SU-DHL-6 (cell line): ENCODE measurements at regions not wholly inside any gene's neighbourhood (a gene's known extent, or its start where the extent isn't known, plus 50 kb on each side); places are given as distances from the start of the nearest gene placed in this dataset.

Source experiments
- H2AFZ ChIP-seq: fragments of 200-600 bp; sonication (generic); 2 replicates; pipeline ENCODE4 v1.6.1; 2014; ENCODE audit warnings: low read depth, mild to moderate bottlenecking, moderate library complexity, mixed read lengths, antibody characterized with exemption, low read length; ENCODE audit not compliant: severe bottlenecking
- H3F3A ChIP-seq: fragments of 200-600 bp; shearing (Covaris generic); 2 replicates; pipeline ENCODE4 v1.6.0; 2016; ENCODE audit warnings: antibody characterized with exemption, mild to moderate bottlenecking; ENCODE audit not compliant: insufficient read depth
- H3K27ac ChIP-seq: fragments of 200-600 bp; sonication (generic); 2 replicates; pipeline ENCODE4 v1.5.1; 2016; ENCODE audit warnings: low read depth, mild to moderate bottlenecking, low read length, moderate library complexity, mixed read lengths
- H3K27me3 ChIP-seq: fragments of 200-600 bp; sonication (generic), shearing (Covaris generic); 2 replicates; pipeline ENCODE4 v1.6.0; 2014; ENCODE audit warnings: mild to moderate bottlenecking, low read length
- H3K36me3 ChIP-seq: fragments of 200-600 bp; sonication (generic); 2 replicates; pipeline ENCODE4 v1.6.1; 2014; ENCODE audit warnings: mild to moderate bottlenecking, low read length, mixed read lengths
- H3K4me2 ChIP-seq: fragments of 300-600, 200-600 bp; shearing (Covaris generic), sonication (generic); 2 replicates; pipeline ENCODE4 v1.6.0; 2014; ENCODE audit warnings: low read length, low read depth, mild to moderate bottlenecking; ENCODE audit not compliant: poor library complexity, severe bottlenecking
- H3K4me3 ChIP-seq: fragments of 200-600 bp; sonication (generic); 2 replicates; pipeline ENCODE4 v1.5.1; 2014; ENCODE audit warnings: antibody characterized with exemption, low read length, mild to moderate bottlenecking, mixed read lengths; ENCODE audit not compliant: insufficient read depth, poor library complexity, severe bottlenecking
- H3K79me2 ChIP-seq: fragments of 200-600 bp; sonication (generic); 2 replicates; pipeline ENCODE4 v1.6.1; 2014; ENCODE audit warnings: mild to moderate bottlenecking, low read length, moderate library complexity; ENCODE audit not compliant: insufficient read depth
- H3K9ac ChIP-seq: fragments of 200-600 bp; sonication (generic); 2 replicates; pipeline ENCODE4 v1.7.0; 2014; ENCODE audit warnings: mild to moderate bottlenecking, low read length
- H3K9me2 ChIP-seq: fragments of 200-600 bp; sonication (generic); replicated peaks from 2 replicates; pipeline ENCODE4 v1.6.1; 2014; ENCODE audit warnings: low read length; ENCODE audit not compliant: insufficient read depth
- H3K9me3 ChIP-seq: fragments of 200-600 bp; sonication (generic); 2 replicates; pipeline ENCODE4 v1.6.1; 2014; ENCODE audit warnings: low read length, mixed read lengths; ENCODE audit not compliant: insufficient read depth
- H4K20me1 ChIP-seq: fragments of 200-600 bp; sonication (generic); 2 replicates; pipeline ENCODE4 v1.6.1; 2014; ENCODE audit warnings: low read depth, mild to moderate bottlenecking, antibody characterized with exemption, low read length, moderate library complexity, mixed read lengths
- EZH2phosphoT487 ChIP-seq: fragments of 200-600 bp; sonication (generic), shearing (Covaris generic); conservative IDR thresholded peaks from 2 replicates; pipeline ENCODE4 v1.6.1; 2018; ENCODE audit warnings: mild to moderate bottlenecking, antibody characterized with exemption, low read length, moderate library complexity, mixed read lengths
- TF ChIP-seq, protein P1 (sequence below): fragments of 200-600 bp; sonication (generic); IDR thresholded peaks from one replicate; pipeline ENCODE4 v1.5.1; 2017; ENCODE audit warnings: antibody characterized with exemption, mild to moderate bottlenecking, low read length, moderate library complexity; ENCODE audit not compliant: insufficient read depth, poor library complexity, severe bottlenecking

DNA sequence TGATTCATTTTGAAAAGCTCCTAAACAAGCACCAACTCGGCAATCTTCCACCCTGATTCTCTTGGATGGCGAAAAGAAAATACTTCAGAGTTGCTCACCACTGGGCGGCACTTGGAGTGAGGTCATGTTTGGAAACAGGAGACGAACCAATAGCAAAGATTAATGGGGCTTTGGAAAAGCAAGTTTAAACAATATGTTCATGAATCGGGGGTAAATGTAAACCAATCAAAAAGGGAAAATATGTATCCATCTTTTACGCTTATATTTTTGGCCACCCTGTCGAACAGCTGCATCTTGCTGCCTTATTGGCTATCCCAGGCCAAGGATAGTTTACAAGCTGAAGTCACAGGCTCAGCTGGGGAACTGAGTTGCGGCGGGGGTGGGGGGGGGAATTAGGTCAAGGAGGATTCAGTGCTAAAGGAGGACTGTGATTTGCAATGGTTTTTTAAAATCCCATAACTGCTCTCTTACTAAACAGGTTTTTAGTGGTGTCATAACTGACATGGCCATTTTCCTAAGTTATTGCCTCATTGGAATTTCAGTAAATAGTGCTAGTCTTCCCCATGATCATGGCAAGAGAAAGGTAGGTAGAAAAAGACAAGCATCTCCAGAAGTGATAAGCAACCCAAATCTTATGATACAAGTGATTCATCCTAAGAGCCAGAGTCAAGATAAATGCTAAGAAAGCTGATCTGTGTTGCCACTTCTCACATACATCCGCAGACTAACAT is 210.6 kb downstream of the PHLDA1 start:
- no peaks in the 10 kb centered on the region for H3K79me2 ChIP-seq
- no peaks in the 10 kb centered on the region for H3K9me2 ChIP-seq
- no peaks in the 10 kb centered on the region for H3K9me3 ChIP-seq
- no peaks in the 10 kb centered on the region for H4K20me1 ChIP-seq
- H3F3A ChIP-seq: no peaks in the 10 kb centered on the region
- H3K36me3 ChIP-seq: no peaks in the 10 kb centered on the region
- TF ChIP-seq, protein P1, sequence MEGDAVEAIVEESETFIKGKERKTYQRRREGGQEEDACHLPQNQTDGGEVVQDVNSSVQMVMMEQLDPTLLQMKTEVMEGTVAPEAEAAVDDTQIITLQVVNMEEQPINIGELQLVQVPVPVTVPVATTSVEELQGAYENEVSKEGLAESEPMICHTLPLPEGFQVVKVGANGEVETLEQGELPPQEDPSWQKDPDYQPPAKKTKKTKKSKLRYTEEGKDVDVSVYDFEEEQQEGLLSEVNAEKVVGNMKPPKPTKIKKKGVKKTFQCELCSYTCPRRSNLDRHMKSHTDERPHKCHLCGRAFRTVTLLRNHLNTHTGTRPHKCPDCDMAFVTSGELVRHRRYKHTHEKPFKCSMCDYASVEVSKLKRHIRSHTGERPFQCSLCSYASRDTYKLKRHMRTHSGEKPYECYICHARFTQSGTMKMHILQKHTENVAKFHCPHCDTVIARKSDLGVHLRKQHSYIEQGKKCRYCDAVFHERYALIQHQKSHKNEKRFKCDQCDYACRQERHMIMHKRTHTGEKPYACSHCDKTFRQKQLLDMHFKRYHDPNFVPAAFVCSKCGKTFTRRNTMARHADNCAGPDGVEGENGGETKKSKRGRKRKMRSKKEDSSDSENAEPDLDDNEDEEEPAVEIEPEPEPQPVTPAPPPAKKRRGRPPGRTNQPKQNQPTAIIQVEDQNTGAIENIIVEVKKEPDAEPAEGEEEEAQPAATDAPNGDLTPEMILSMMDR: no peak
- TF ChIP-seq EZH2phosphoT487: no peak
- no peak overlapping the region for H2AFZ ChIP-seq
- H3K4me3 ChIP-seq: no peak overlapping the region
- no peak overlapping the region for H3K27ac ChIP-seq
- H3K9ac ChIP-seq: no peak overlapping the region
- H3K4me2 ChIP-seq: no peak overlapping the region
- H3K27me3 ChIP-seq: no peaks in the 10 kb centered on the region

DNA sequence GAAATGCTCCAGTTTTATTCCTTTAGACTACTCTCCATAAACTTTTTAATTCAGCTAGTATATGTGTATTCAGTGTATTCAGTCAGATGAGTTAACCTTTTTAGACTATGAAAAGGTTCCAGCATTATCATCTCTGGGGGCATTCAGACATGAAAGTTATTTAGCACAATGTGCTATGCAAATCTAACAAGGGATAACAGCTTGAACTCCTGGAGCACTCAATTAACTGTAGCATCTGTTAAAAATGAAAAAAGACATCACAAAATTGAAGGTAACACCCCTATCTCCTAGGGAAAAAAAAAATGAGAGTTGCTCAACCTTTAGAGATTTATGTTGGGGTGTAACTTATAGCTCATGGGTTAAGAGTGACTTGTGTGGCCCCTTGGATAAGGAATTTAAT is 211.5 kb downstream of the PHLDA1 start:
- no peak overlapping the region for H3K4me2 ChIP-seq
- TF ChIP-seq EZH2phosphoT487: no peak
- TF ChIP-seq, protein P1: no peak
- H3K9me3 ChIP-seq: no peaks in the 10 kb centered on the region
- no peaks in the 10 kb centered on the region for H3K27me3 ChIP-seq
- no peak overlapping the region for H3K27ac ChIP-seq
- H3K79me2 ChIP-seq: no peaks in the 10 kb centered on the region
- no peaks in the 10 kb centered on the region for H3K9me2 ChIP-seq
- H3K36me3 ChIP-seq: no peaks in the 10 kb centered on the region
- no peak overlapping the region for H2AFZ ChIP-seq
- H3K4me3 ChIP-seq: no peak overlapping the region
- H3F3A ChIP-seq: no peaks in the 10 kb centered on the region
- H4K20me1 ChIP-seq: no peaks in the 10 kb centered on the region
- H3K9ac ChIP-seq: no peak overlapping the region

DNA sequence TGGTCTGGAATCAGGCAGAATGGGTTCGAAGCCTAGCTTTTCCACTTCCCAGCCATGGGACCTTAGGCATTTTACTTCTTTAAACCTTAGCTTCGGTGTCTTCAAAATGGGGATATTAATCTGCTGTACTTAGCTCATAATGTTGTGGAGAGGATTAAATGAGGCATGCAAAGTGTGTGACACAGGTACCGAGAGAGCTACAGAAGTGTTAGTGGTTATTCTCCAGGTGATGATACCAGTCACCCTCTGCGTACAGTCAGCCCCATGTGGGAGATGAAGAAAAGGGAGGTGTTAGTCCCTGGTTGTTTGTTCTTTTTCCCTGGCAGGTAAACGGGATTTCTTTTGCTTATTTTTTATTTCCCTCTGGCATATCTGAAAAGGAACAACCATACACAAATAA is 212.1 kb downstream of the PHLDA1 start:
- H3K4me3 ChIP-seq: no peak overlapping the region
- H3F3A ChIP-seq: no peaks in the 10 kb centered on the region
- no peaks in the 10 kb centered on the region for H3K9me2 ChIP-seq
- no peaks in the 10 kb centered on the region for H3K27me3 ChIP-seq
- no peak overlapping the region for H3K27ac ChIP-seq
- no peak overlapping the region for H2AFZ ChIP-seq
- H3K79me2 ChIP-seq: no peaks in the 10 kb centered on the region
- no peaks in the 10 kb centered on the region for H3K9me3 ChIP-seq
- H3K4me2 ChIP-seq: no peak overlapping the region
- no peak for TF ChIP-seq EZH2phosphoT487
- TF ChIP-seq, protein P1: no peak
- H3K9ac ChIP-seq: no peak overlapping the region
- no peaks in the 10 kb centered on the region for H3K36me3 ChIP-seq
- no peaks in the 10 kb centered on the region for H4K20me1 ChIP-seq
